ENCODE measurements at regions not wholly inside any gene's neighbourhood (a gene's known extent, or its start where the extent isn't known, plus 50 kb on each side); places are given as distances from the start of the nearest gene placed in this dataset.

DNA sequence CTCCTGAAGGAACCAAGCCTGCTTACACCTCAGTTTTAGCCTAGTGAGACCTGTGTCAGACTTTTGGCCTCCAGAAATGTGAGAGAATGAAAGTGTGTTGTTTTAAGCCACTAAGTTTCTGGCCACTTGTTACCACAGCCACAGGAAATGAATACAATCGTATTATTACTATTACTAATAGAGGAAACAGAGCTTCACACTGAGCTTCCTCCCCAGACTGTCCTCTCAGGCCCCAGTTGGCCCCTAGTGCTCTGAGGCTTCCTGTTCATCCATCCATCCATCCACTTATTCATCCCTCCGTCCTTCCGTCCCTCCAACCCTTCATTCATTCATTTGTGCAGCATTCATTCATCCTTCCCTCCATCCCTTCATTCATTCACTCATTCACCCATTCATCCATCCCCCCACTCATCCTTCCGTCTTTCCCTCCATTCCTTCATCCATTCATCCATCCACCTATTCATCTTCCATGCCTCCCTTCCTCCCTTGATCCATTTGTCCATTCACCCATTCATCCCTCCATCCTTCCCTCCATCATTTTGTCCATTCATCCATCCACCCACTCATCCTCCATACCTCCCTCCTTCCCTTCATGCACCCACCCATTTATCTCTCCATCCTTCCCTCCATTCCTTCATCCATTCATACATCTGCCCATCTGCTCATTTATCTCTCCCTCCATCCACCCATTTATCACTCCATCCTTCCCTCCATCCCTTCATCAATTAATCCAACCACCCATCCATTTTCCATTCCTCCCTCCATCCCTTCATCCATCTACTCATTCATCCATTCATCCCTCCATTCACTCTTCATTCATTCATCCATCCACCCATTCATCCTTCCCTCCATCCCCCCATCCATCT is 95.0 kb downstream of the FOXL1 start:
- no peak overlapping the region for H3K4me3 ChIP-seq
- peaks cover 9% of the 10 kb centered on the region for H3K4me1 ChIP-seq (ENCODE audit: insufficient read depth)
- no peaks in the 10 kb centered on the region for H4K20me1 ChIP-seq (ENCODE audit: insufficient read depth, poor library complexity, severe bottlenecking)
- no peak for DNase-seq (ENCODE audit: low spot score)
- H2AFZ ChIP-seq = no peak overlapping the region
- H3K36me3 ChIP-seq (replicated peaks; ENCODE audit: insufficient read depth, low read depth) = no peaks in the 10 kb centered on the region
- no peaks in the 10 kb centered on the region for H3K9me2 ChIP-seq (replicated peaks; ENCODE audit: insufficient read depth)
- no peak overlapping the region for H3K4me2 ChIP-seq
- WGBS (ENCODE audit: low lambda C conversion rate, missing lambda C conversion rate) = 99% methylated on average over 4 of the region's 4 CpGs
- TF ChIP-seq, protein P1, sequence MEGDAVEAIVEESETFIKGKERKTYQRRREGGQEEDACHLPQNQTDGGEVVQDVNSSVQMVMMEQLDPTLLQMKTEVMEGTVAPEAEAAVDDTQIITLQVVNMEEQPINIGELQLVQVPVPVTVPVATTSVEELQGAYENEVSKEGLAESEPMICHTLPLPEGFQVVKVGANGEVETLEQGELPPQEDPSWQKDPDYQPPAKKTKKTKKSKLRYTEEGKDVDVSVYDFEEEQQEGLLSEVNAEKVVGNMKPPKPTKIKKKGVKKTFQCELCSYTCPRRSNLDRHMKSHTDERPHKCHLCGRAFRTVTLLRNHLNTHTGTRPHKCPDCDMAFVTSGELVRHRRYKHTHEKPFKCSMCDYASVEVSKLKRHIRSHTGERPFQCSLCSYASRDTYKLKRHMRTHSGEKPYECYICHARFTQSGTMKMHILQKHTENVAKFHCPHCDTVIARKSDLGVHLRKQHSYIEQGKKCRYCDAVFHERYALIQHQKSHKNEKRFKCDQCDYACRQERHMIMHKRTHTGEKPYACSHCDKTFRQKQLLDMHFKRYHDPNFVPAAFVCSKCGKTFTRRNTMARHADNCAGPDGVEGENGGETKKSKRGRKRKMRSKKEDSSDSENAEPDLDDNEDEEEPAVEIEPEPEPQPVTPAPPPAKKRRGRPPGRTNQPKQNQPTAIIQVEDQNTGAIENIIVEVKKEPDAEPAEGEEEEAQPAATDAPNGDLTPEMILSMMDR (IDR thresholded peaks at IDR 0.05; ENCODE audit: poor library complexity) = no peak
- no peak for TF ChIP-seq EZH2phosphoT487 (IDR thresholded peaks at IDR 0.05; ENCODE audit: low read depth, severe bottlenecking, unreplicated experiment)
- TF ChIP-seq EZH2 (IDR thresholded peaks at IDR 0.05; ENCODE audit: borderline replicate concordance) = no peak
- no peaks in the 10 kb centered on the region for H3K79me2 ChIP-seq
- no peak overlapping the region for H3K27ac ChIP-seq
- H3K27me3 ChIP-seq = peaks cover 9% of the 10 kb centered on the region
- no peaks in the 10 kb centered on the region for H3K9me3 ChIP-seq (ENCODE audit: low read depth)

DNA sequence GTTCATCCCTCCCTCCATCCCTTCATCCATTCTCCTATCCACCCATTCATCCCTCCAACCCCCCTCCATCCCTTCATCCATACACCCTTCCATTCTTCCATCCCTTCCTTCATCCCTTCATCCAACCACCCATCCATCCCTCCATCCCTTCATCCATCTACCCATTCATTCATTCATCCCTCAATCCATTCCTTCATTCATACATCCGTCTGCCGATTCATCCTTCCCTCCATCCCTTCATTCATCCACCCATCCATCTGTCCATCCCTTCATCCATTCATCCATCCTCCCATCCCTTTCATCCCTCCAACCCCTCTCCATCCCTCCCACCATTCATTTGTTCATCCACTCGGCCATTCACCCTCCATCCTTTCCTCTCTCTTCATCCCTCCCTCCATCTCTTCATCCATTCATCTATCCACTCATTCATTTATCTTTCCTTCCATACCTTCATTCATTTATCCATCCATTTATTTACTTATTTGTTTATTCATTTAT is 95.7 kb downstream of the FOXL1 start:
- Histone ChIP-seq H3K27me3 (peaks cover 9% of the 10 kb centered on the region), H3K9me3 (ENCODE audit: low read depth) (no peaks in the 10 kb centered on the region), H2AFZ (no peak overlapping the region), H3K36me3 (replicated peaks; ENCODE audit: insufficient read depth, low read depth) (no peaks in the 10 kb centered on the region), H3K9me2 (replicated peaks; ENCODE audit: insufficient read depth) (no peaks in the 10 kb centered on the region), H3K4me2 (no peak overlapping the region), H3K79me2 (no peaks in the 10 kb centered on the region), H3K27ac (no peak overlapping the region), H4K20me1 (ENCODE audit: insufficient read depth, poor library complexity, severe bottlenecking) (no peaks in the 10 kb centered on the region), H3K4me1 (ENCODE audit: insufficient read depth) (peaks cover 9% of the 10 kb centered on the region), H3K4me3 (no peak overlapping the region)
- 85% methylated on average over 3 of the region's 3 CpGs for WGBS (ENCODE audit: low lambda C conversion rate, missing lambda C conversion rate)
- DNase-seq (ENCODE audit: low spot score) = no peak
- TF ChIP-seq EZH2phosphoT487 (IDR thresholded peaks at IDR 0.05; ENCODE audit: low read depth, severe bottlenecking, unreplicated experiment) (no peak), EZH2 (IDR thresholded peaks at IDR 0.05; ENCODE audit: borderline replicate concordance) (no peak)
- TF ChIP-seq, protein P1 (IDR thresholded peaks at IDR 0.05; ENCODE audit: poor library complexity) = no peak

DNA sequence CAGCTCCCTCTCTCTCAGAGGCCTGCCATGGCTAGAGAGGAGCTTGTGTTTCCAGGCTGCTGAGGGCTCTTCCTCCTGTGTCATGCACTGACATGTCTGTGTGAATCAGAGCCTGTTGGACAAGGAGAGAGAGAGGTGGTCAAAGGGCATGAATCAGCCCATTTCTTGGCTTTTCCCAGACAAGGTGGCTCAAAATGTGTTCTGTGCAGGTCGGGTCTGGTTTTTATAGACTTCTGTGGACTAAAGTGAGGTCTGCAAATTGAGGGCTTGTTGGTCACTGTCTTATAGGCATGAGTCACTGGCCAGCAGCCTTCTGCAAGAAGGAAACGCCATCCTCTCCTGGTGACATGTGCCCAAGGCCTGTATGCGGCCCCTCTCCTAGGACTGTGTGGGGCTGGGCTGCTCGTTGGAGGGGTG is 97.9 kb downstream of the FOXL1 start:
- Histone ChIP-seq H3K9me2 (replicated peaks; ENCODE audit: insufficient read depth) (no peaks in the 10 kb centered on the region), H3K36me3 (replicated peaks; ENCODE audit: insufficient read depth, low read depth) (no peaks in the 10 kb centered on the region), H4K20me1 (ENCODE audit: insufficient read depth, poor library complexity, severe bottlenecking) (no peaks in the 10 kb centered on the region), H3K4me3 (no peak overlapping the region), H3K4me1 (ENCODE audit: insufficient read depth) (peaks cover 9% of the 10 kb centered on the region), H3K79me2 (no peaks in the 10 kb centered on the region), H3K9me3 (ENCODE audit: low read depth) (no peaks in the 10 kb centered on the region), H2AFZ (no peak overlapping the region), H3K27me3 (peaks cover 9% of the 10 kb centered on the region), H3K27ac (no peak overlapping the region), H3K4me2 (no peak overlapping the region)
- DNase-seq (ENCODE audit: low spot score) = no peak
- WGBS (ENCODE audit: low lambda C conversion rate, missing lambda C conversion rate) = 71% methylated on average over 4 of the region's 4 CpGs
- TF ChIP-seq EZH2 (IDR thresholded peaks at IDR 0.05; ENCODE audit: borderline replicate concordance) (no peak), EZH2phosphoT487 (IDR thresholded peaks at IDR 0.05; ENCODE audit: low read depth, severe bottlenecking, unreplicated experiment) (no peak)
- TF ChIP-seq, protein P1 (IDR thresholded peaks at IDR 0.05; ENCODE audit: poor library complexity) = no peak

Data from hepatocyte (in vitro differentiated cells).